ENCODE measurements at regions not wholly inside any gene's neighbourhood (a gene's known extent, or its start where the extent isn't known, plus 50 kb on each side); places are given as distances from the start of the nearest gene placed in this dataset.
"Not testable (repeated sequence)": the region's sequence is repeated elsewhere in the genome, so short reads cannot be mapped to it uniquely, and the experiment has no call there.

DNA sequence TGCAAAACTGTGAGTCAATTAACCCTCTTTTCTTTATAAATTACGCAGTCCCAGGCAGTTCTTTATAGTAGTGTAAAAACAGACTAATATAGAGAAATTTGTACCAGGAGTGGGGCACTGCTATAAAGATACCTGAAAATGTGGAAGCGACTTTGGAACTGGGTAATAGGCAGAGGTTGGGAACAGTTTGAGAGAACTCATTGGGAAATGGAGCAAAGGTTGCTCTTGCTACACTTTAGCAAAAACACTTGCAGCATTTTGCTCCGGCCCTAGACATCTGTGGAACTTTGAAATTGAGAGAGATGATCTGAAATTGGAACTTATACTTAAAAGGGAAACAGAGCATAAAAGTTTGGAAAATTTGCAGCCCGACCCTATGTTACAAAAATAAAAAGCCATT lies 810.9 kb downstream of the LTN1 start:
- DNase-seq (ENCODE audit: low read depth in 2 of 2) = no peak

DNA sequence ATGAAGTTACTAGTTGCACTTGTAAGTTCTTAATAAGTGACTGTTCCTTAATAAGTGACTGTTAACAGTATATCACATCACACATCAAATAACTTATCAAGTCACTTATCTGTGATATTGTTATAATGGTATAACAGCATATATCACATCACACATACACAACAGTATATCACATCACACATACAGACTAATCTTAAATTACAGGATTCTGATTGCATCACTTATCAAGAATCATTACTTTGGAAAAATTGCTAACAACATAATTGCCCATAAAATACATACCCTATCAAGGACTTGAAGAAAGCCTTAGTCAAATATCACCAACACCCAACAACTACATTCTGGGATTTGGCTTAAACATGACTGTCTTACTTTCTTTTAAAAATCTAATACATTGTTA lies 813.5 kb downstream of the LTN1 start:
- DNase-seq (ENCODE audit: low read depth in 2 of 2) = no peak

DNA sequence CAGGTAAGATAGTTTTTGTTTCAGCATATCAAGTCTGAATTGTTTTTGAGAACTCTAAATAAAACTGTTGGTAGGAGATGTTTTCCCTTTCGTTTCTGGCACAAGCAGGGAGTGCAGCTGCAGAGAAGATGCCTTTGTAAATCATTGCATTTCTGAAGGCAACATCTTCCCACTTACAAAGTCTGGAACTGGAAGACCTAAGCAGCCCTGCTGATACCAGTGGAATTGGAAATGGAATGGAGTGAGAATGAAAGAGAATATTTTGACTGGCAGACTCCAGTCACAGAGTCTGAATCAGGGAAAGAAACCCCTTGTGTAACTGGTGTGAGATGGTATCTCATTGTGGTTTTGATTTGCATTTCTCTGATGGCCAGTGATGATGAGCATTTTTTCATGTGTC lies 815.6 kb downstream of the LTN1 start:
- DNase-seq (ENCODE audit: low read depth in 2 of 2) = no peak

DNA sequence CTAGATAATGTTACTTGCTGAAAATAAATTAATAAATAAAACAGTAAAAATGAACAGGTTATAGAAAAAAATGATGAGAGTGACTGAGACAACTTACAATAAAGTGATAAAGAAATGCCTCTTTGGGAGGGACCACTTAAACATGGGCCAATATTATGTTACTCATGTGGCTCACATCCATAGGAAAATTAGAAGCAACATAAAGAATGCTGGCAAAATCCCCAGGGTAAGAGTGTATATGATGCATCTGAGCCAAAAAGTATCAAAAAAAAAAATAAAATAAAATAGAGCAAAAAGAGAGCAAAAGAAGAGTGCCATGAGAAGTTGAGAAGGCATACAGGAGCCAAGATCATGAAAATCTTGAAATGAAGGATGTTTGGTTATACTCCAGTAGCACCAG lies 818.0 kb downstream of the LTN1 start:
- DNase-seq (ENCODE audit: low read depth in 2 of 2) = no peak

DNA sequence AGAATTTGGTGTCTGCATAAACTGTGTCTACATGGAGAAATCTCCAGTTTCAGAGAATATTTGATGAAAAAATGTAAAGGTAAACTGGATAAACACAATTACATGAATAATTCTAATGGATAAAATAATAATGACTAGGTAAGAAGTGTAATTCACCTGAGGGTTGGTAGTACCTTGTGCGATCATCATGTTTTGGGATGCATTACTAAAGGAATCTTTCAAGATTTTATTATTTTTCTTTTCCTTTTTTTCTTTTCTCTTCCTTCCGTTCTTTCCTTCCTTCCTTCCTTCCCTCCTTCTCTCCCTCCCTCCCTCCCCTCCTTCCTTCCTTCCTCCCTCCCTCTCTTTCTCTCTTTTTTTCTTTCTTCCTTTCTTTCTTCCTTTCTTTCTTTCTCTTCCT lies 818.7 kb downstream of the LTN1 start:
- DNase-seq (ENCODE audit: low read depth in 2 of 2) = no peak

DNA sequence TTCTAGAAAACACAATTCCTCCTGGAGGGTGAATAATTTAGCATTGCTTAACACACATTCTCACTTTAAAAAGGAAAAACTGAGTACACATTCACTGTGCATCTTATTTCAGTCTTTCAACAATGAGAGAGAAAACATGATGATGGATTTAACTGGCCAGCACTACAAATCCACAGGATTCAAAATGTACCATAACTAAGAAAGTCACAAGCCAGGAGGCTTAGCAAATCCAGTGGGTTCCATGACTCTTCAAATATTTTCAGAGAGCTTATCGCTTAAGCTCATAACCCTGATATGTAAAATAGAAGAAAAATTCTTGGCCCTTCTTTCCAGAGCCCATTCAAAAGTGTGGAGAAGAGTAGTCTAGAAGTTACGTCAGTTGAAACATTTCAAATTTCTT lies 820.3 kb downstream of the LTN1 start:
- no peak for DNase-seq (ENCODE audit: low read depth in 2 of 2)

DNA sequence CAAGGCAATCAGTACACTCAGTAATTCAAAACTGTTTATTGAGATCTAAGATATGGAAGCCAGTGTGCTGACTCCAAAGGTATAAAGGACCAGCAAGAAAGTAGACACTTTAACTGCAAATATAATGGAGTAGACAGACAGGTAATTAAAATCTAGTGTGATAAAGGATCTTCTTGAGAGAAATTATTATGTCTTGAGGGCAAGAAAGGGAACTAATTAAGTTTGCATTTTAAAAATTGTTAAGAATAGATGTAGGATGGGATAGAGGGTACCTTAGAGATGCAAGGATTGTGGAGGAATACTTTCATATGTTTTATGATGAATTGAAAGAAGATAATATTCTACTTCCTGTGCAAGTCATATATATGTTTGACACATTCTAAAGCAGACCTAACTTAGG lies 825.3 kb downstream of the LTN1 start:
- no peak for DNase-seq (ENCODE audit: low read depth in 2 of 2)

DNA sequence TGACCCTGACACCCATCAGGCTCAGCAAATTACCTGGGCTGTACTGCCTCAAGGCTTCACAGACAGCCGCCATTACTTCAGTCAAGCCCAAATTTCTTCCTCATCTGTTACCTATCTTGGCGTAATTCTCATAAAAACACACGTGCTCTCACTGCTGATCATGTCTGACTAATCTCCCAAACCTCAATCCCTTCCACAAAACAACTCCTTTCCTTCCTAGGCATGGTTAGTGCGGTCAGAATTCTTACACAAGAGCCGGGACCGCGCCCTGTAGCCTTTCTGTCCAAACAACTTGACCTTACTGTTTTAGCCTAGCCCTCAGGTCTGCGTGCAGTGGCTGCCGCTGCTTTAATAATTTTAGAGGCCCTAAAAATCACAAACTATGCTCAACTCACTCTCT lies 828.2 kb downstream of the LTN1 start:
- not testable (repeated sequence) for DNase-seq (ENCODE audit: low read depth in 2 of 2)

DNA sequence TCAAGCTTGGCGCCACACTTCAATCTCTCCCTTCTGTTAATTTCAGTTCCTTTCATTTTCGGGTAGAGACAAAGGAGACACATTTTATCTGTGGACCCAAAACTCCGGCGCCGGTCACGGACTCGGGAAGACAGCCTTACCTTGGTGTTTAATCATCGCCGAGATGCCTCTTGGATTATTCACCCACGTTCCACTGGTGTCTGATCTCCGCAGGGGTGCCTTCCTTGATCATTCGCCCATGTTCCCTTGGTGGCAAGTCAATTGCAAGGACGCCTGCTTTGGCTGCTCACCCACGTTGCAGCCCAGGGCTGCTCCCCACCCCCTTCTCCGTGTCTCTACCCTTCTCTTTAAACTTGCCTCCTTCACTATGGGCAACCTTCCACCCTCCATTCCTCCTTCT lies 830.6 kb downstream of the LTN1 start:
- DNase-seq (ENCODE audit: low read depth in 2 of 2) = not testable (repeated sequence)

DNA sequence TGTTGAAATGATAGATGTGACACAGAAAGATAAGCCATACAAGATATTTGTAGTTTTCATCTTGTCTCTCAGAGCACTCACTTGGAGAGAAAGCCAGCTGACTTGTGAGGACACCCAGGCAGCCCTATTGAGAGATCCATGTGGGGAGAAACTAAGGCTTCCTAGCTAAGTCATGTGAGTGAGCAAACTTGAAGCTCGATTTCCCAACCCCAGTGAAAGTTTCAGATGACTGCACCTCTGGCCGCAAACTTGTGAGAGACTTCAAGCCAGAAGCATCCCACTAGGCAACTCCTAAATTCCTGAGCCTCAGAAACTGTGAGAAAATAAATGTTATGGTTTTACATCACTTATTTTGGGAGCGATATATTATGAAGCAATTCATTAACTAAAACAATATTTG lies 832.3 kb downstream of the LTN1 start:
- no peak for DNase-seq (ENCODE audit: low read depth in 2 of 2)

DNA sequence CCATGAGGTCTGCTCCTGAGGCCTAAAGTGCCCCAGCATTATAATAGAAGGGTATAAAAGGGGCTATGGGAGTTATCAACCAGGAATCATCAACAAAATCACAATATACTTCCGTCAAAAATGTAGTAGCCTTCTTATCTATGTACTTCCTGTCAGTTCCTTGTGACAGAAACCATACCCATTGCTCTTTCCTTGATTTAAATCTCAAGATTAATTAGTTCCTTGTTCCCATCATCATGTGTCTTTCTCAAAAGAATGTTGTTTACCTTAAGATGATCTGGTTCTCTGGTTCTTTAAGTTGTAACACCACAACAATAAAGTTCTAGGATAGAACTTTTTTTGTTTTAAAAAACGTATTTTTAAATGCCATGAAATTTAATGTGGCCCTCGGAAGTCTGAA lies 833.3 kb downstream of the LTN1 start:
- no peak for DNase-seq (ENCODE audit: low read depth in 2 of 2)

DNA sequence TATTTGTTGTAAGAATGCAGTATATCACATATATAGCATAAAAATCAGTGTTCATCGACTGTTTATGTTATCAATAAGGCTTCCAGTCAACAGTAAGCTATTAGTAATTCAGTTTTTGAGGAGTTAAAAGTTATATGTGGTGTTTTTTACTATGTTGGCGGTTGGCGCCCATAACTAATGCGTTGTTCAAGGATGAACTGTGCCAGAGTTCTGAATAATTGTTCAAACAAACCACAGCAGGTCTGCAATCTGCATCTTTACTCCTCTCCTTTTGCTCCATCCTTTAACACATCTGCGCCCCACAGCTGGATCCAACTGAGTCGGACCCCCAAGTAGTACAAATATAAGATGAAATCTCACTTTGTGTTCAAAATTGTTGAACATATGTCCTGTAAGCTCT lies 836.1 kb downstream of the LTN1 start:
- no peak for DNase-seq (ENCODE audit: low read depth in 2 of 2)

DNA sequence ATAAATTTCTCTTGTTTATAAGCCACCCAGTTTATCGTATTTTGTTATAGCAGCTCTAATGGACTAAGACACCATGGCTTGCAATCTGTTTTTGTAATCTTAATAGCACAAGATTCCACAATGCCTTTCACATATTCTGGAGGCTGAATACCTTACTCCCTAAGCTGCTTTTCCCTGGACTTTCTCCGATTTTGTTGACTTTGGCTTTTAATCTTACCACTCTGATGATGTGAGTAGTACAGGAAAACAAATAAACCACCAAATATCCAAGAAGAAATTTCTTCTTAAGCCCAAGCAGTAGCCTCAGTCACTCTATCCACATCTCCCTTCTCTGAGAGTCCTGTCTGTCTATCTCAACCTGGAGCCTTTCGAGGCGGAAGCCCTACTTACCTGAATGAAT lies 838.6 kb downstream of the LTN1 start:
- DNase-seq (ENCODE audit: low read depth in 2 of 2) = no peak

DNA sequence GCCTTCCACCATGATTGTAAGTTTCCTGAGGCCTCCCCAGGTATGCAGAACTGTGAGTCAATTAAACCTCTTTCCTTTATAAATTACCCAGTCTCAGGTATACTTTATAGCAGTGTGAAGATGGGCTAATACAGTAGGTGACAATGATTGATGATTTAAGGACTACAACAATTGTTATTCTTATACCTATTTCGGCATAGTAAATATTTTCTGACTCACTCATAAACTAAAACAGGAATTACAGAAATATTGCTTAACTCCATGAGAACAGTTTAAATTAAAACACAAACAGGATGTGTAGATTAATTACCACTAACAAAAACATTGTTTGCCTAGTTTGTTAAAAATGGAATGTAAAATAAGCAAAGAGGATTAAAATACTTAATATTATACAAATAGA lies 839.9 kb downstream of the LTN1 start:
- DNase-seq (ENCODE audit: low read depth in 2 of 2) = no peak

DNA sequence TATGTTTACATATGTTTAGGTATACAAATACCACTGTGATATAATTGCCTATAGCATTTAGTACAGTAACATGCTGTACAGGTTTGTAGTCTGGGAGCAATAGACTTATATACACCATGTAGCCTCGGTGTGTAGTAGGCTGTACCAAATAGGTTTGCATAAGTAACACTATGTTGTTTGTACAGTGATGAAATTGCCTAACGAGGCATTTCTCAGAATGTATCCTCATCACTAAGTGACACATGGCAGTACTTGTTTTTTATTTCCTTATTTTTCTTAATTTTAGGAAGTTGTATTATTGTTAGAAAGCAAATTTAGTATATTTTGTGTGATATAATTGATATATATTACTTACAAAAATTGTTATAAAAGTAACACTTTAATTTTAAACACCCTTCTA lies 840.9 kb downstream of the LTN1 start:
- no peak for DNase-seq (ENCODE audit: low read depth in 2 of 2)

DNA sequence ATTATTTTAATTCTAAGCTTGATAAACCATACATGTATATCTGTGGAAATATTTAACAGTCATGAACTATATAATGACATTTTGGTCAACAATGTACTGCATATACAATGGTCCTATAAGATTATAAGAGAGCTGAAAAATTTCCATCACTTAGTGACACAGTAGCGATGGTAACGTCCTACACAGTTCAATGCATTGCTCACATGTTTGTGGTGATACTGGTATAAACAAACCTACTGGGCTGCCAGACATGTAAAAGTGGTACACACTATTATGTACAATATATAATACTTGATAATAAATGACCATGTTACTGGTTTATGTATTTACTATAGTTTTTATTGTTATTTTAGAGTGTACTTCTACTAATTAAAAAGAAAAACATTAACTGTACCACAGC lies 841.9 kb downstream of the LTN1 start:
- no peak for DNase-seq (ENCODE audit: low read depth in 2 of 2)

DNA sequence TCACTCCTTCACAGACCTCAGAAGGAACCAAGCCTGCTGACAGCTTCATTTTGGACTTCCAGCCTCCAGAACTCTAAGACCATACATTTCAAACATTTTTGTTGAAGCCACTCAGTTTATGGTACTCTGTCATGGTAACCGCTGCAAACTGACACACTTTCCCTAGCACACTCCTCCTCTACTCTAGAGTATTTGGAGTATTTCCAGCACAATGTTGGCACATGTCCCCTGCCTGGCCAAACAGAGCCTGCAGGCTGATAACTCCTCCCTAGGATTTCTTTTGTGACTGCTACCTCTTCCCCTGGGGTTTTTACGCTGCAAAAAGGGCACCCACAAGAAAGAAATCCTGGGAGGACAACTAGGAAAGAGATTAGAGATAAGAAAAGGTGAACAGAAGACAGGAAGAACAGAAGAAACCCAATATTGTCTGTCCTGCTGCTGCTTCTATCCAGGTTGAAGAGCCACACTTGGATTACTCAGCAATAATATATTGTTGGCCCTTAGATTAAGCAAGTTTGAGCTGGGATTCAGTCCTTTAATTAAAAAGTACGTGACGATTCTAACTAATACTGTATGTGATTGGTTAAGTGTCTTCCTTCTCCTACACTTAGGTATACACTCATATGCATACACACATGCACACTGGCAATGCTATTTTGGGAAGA lies 844.1 kb downstream of the LTN1 start:
- DNase-seq (ENCODE audit: low read depth in 2 of 2) = no peak

DNA sequence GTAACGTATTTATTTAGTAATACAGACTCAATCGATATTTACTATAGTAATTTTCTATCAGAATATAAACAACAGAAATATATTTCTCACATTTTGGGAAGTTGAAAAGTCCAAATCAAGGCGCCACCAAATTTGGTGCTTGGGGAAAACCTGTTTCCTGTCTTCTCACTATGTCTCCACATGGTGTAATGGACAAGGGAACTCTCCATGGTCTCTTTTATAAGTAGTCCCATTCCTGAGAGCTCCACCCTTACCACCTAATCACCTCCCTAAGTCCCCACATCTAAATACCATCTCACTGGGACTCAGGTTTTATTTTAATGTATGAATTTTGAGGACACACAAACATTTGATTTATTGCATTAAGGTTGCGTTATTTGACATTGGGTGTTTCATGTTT lies 848.0 kb downstream of the LTN1 start:
- no peak for DNase-seq (ENCODE audit: low read depth in 2 of 2)

DNA sequence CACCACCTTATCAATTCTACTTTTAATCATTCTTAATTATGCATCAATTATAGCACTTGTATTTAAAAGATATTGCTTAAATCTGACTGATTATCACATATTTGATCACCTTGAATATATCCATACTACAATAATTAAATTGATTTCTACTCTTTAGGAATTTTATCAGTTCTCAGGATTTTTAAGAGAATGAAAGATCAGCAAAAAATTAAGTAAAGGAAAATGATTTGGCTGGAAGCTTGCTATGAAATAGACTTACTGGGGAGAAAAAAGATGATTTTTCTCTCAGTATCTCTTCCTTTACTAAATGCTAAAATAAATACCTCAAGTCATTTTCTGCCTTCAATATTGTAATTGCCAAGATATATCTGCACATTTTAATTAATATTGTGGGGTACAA lies 848.6 kb downstream of the LTN1 start:
- DNase-seq (ENCODE audit: low read depth in 2 of 2) = no peak

DNA sequence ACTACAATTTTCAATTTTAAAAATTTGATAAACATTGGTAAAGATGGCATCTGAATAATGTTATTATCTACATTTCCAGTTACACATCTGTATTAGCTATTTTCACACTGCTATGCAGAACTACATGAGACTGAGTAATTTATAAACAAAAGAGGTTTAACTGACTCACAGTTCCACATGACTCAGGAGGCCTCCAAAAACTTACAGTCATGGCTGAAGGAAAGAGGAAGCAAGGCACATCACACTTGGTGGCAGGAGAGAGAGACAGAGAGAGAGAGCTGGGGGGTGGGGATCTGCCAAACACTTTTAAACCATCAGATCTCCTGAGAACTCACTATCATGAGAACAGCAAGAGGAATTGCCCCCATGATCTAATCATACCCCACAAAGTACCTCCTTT lies 850.0 kb downstream of the LTN1 start:
- DNase-seq (ENCODE audit: low read depth in 2 of 2) = no peak

DNA sequence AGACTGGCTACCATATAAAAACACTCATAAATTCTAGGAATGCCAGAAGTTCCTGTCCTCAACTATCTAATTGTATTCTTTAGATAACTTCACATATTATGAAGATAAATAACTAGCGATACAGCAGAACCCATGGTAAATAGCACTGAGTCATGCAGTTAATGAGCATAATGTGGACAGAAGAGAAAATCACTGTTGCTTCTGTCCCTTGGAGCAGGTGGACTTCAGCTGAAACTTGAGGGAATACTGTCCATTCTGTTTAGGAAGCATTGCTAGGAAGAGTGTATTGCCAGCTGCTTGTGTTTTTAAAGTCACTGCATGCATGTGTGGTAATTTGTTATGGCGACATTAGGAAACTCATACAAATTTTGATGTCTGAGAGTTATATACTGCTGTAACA lies 854.4 kb downstream of the LTN1 start:
- DNase-seq (ENCODE audit: low read depth in 2 of 2) = no peak

DNA sequence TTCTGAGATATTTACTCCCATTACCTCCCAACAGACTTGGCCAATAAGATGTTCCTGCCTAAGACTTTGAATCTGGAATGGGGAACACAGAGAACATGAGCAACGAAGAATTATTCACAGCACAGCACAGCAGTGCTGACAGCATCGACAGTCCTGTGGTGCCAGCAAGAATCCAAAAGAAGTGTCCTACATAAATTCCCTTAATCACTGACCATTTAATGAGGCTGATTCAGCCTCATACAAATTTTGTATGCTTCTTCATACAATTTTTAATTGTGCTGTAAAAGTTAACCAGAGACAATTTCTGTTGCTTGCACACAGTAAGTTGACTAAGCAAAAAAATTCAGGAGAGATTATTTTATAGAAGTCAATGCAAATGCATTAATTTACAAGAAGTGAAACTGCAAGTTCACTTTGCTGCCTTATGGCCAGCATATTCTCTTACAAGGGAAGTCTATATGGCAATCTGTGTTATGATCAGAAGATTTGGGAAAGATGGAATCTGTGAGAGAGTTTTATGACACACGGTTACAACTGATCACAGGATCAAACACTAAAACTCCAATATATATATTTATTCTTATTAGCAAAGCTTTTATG lies 855.9 kb downstream of the LTN1 start:
- DNase-seq (ENCODE audit: low read depth in 2 of 2) = no peak

DNA sequence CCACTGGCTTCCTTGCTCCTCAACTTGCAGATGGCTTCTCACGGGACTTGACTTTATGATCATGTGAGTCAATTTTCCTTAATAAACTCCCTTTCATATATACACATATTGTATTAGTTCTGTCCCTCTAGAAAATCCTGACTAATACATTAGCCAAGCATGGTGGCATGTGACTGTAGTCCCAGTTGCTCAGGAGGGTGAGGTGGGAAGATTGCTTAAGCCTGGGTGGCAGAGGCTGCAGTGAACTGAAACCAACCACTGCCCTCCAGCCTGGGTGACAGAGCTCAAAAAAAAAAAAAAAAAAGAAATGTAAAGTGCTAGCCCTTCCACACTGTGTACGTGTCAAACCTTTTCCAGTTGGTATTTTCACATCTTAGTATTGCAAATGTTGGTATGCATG lies 857.0 kb downstream of the LTN1 start:
- DNase-seq (ENCODE audit: low read depth in 2 of 2) = no peak

DNA sequence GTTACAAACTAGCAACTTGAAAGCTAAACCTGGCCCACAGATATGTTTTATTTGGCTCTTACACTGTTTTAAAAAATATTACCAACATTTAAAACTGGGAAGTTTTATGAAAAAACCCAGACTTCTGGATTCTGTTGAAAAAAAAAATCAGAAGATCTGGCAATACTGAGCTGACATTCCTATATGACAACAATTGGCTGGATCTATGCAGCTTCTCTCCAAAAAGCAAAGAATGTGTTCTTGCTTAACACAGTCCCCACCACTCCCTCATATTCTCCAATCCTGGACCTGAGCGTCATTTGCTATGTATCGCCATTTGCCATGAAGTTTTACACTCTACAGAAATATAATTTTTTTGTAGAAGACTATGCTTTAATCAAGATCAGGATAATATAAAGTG lies 859.6 kb downstream of the LTN1 start:
- no peak for DNase-seq (ENCODE audit: low read depth in 2 of 2)

Measured in stimulated activated CD4-positive, alpha-beta T cell treated with anti-CD3 and anti-CD28 coated beads, Interleukin-1b, Interleukin-23, amount 100 ng/mL, for 1 hour (primary cell).